ENCODE measurements at regions not wholly inside any gene's neighbourhood (a gene's known extent, or its start where the extent isn't known, plus 50 kb on each side); places are given as distances from the start of the nearest gene placed in this dataset.

- H3K4me3 Mint-ChIP-seq: no peak overlapping the region
- no peak for DNase-seq (ENCODE audit: low spot score in 2 of 2, unreplicated experiment in 2 of 2)
- H3K36me3 Mint-ChIP-seq: no peaks in the 10 kb centered on the region
- no peak overlapping the region for H3K27ac Mint-ChIP-seq
- no peaks in the 10 kb centered on the region for H3K27me3 Mint-ChIP-seq (ENCODE audit: low read depth)
- no peaks in the 10 kb centered on the region for H3K9me3 Mint-ChIP-seq
- H3K4me1 Mint-ChIP-seq: peaks cover 30% of the 10 kb centered on the region
- TF ChIP-seq CTCF (IDR thresholded peaks at IDR 0.05; ENCODE audit: unreplicated experiment): no peak
These were observed 77.2 kb upstream of the TPRG1 start for GRCh38 chr3:189094539-189094938.

- H3K27me3 Mint-ChIP-seq (ENCODE audit: low read depth): no peaks in the 10 kb centered on the region
- H3K36me3 Mint-ChIP-seq: no peaks in the 10 kb centered on the region
- H3K9me3 Mint-ChIP-seq: no peaks in the 10 kb centered on the region
- TF ChIP-seq CTCF (IDR thresholded peaks at IDR 0.05; ENCODE audit: unreplicated experiment): no peak
- peaks cover 28% of the 10 kb centered on the region for H3K4me1 Mint-ChIP-seq
- H3K27ac Mint-ChIP-seq: no peak overlapping the region
- DNase-seq (ENCODE audit: low spot score in 2 of 2, unreplicated experiment in 2 of 2): no peak
- no peak overlapping the region for H3K4me3 Mint-ChIP-seq
These were observed 75.7 kb upstream of the TPRG1 start for GRCh38 chr3:189096092-189096491.

GRCh38 chr3:189099031-189099471 lies 72.7 kb upstream of the TPRG1 start:
- H3K27ac Mint-ChIP-seq: no peak overlapping the region
- H3K4me3 Mint-ChIP-seq: no peak overlapping the region
- H3K27me3 Mint-ChIP-seq (ENCODE audit: low read depth): no peaks in the 10 kb centered on the region
- no peak for TF ChIP-seq CTCF (IDR thresholded peaks at IDR 0.05; ENCODE audit: unreplicated experiment)
- no peaks in the 10 kb centered on the region for H3K9me3 Mint-ChIP-seq
- no peak for DNase-seq (ENCODE audit: low spot score in 2 of 2, unreplicated experiment in 2 of 2)
- peaks cover 7% of the 10 kb centered on the region for H3K4me1 Mint-ChIP-seq
- no peaks in the 10 kb centered on the region for H3K36me3 Mint-ChIP-seq

GRCh38 chr3:189099505-189100290 lies 72.1 kb upstream of the TPRG1 start:
- Mint-ChIP-seq H3K27me3 (ENCODE audit: low read depth) (no peaks in the 10 kb centered on the region), H3K27ac (no peak overlapping the region), H3K4me1 (peaks cover 7% of the 10 kb centered on the region), H3K9me3 (no peaks in the 10 kb centered on the region), H3K4me3 (no peak overlapping the region), H3K36me3 (no peaks in the 10 kb centered on the region)
- no peak for TF ChIP-seq CTCF (IDR thresholded peaks at IDR 0.05; ENCODE audit: unreplicated experiment)
- DNase-seq (ENCODE audit: low spot score in 2 of 2, unreplicated experiment in 2 of 2): no peak

GRCh38 chr3:189100866-189101265 lies 70.9 kb upstream of the TPRG1 start:
- H3K4me1 Mint-ChIP-seq: peaks cover 7% of the 10 kb centered on the region
- no peaks in the 10 kb centered on the region for H3K9me3 Mint-ChIP-seq
- no peak overlapping the region for H3K27ac Mint-ChIP-seq
- DNase-seq (ENCODE audit: low spot score in 2 of 2, unreplicated experiment in 2 of 2): no peak
- no peaks in the 10 kb centered on the region for H3K36me3 Mint-ChIP-seq
- no peaks in the 10 kb centered on the region for H3K27me3 Mint-ChIP-seq (ENCODE audit: low read depth)
- no peak overlapping the region for H3K4me3 Mint-ChIP-seq
- no peak for TF ChIP-seq CTCF (IDR thresholded peaks at IDR 0.05; ENCODE audit: unreplicated experiment)
